Esophagus muscularis mucosa (tissue), 4 donors: ENCODE measurements at regions not wholly inside any gene's neighbourhood (a gene's known extent, or its start where the extent isn't known, plus 50 kb on each side); places are given as distances from the start of the nearest gene placed in this dataset.

Experiments
- DNase-seq: peaks from one replicate; pipeline ENCODE4 v3.0.0-alpha.2; 2017; ENCODE audit errors: extremely low spot score
- H3K27ac ChIP-seq, 4 donors: fragments of 200-600 bp; sonication (generic); replicated peaks in 1 of 4; 1 replicate in 3 of 4; 2 replicates in 1 of 4; pipeline ENCODE4 v1.5.1; 2016 to 2019; ENCODE audit warnings: mild to moderate bottlenecking in 1 of 4
- H3K27me3 ChIP-seq, 4 donors: fragments of 200-600 bp; sonication (generic); one replicate each; pipeline versions ENCODE4 v1.5.1 to v1.6.0; 2016 to 2019
- H3K36me3 ChIP-seq, 4 donors: fragments of 200-600 bp; sonication (generic); one replicate each; pipeline ENCODE4 v1.5.1; 2016 to 2019
- H3K4me1 ChIP-seq, 4 donors: fragments of 200-600 bp; sonication (generic); one replicate each; pipeline ENCODE4 v1.5.1; 2016 to 2019
- H3K4me3 ChIP-seq, 4 donors: fragments of 200-600 bp; sonication (generic); 1 replicate in 2 of 4; 2 replicates in 2 of 4; pipeline ENCODE4 v1.5.1; 2016 to 2019; ENCODE audit warnings: mild to moderate bottlenecking in 4 of 4, moderate library complexity in 1 of 4
- H3K9me3 ChIP-seq, 4 donors: fragments of 200-600 bp; sonication (generic); 1 replicate in 3 of 4; 2 replicates in 1 of 4; pipeline ENCODE4 v1.5.1; 2016 to 2019
- EP300 ChIP-seq: sonication (generic); formaldehyde crosslinking; IDR thresholded peaks from one replicate; pipeline ENCODE4 v1.6.1; 2017; ENCODE audit warnings: antibody characterized with exemption
- POLR2A ChIP-seq: fragments of 450-650 bp; IDR thresholded peaks from one replicate; pipeline ENCODE4 v1.6.1; 2017; ENCODE audit warnings: antibody characterized with exemption, moderate library complexity, mild to moderate bottlenecking, low read depth
- POLR2AphosphoS5 ChIP-seq, 2 donors: sonication (generic); formaldehyde crosslinking; IDR thresholded peaks; one replicate each; pipeline ENCODE4 v1.6.1; 2017; ENCODE audit warnings: antibody characterized with exemption in 2 of 2
- WGBS: methylation state at CpG from one replicate; pipeline ENCODE4 v1.1.5; 2018; 5-methylcytosine and 5-hydroxymethylcytosine counted together
- intact Hi-C: fragments of 100-400 bp; cut with DNase I; formaldehyde crosslinking; loops from one replicate; pipeline ENCODE4 v1.15.1; 2023
- TF ChIP-seq, protein P1 (sequence below), 3 experiments: fragments of 200-600 bp in 2 of 3; fragments of 450-650 bp in 1 of 3; sonication (generic) in 2 of 3; IDR thresholded peaks; one replicate each; pipeline ENCODE4 v1.5.1; 2017 to 2019; ENCODE audit warnings: antibody characterized with exemption in 3 of 3, mild to moderate bottlenecking in 2 of 3, moderate library complexity in 1 of 3

DNA sequence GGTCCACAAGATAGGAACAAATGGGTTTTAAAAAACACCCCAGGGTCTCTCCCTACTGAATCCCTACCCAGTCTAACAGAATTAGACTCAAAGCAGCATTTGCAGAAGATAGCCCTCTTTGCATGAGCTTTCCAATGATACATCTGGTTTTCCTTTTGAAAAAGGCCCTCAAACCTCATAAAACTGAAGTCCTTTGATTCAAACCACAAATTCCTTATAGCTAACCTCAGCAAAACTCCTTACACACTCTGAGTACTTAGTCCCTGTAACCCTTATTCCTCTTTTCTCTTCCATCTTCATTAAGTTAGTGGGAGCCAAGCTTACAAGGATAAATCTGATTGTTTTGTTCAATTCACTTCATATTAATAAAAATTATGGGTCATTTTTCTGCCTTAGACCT lies 90.5 kb upstream of the TNC start:
- no peaks in the 10 kb centered on the region for H3K36me3 ChIP-seq
- H3K27me3 ChIP-seq, result no peaks in the 10 kb centered on the region
- no peaks in the 10 kb centered on the region for H3K9me3 ChIP-seq
- intact Hi-C loops, result loop anchor here (5.0 kb wide), 1 partner anchor 51 kb away; no protein-coding TSS in a partner anchor
- H3K27ac ChIP-seq, result no peak overlapping the region
- H3K4me3 ChIP-seq, result no peak overlapping the region
- no peak for DNase-seq
- H3K4me1 ChIP-seq, result peaks cover 3 to 24% (median 21%) of the 10 kb centered on the region in 4 donors
- no peak for TF ChIP-seq EP300
- no peak for TF ChIP-seq POLR2A
- TF ChIP-seq POLR2AphosphoS5 (IDR thresholded peaks at IDR 0.05), result no peak
- TF ChIP-seq, protein P1, sequence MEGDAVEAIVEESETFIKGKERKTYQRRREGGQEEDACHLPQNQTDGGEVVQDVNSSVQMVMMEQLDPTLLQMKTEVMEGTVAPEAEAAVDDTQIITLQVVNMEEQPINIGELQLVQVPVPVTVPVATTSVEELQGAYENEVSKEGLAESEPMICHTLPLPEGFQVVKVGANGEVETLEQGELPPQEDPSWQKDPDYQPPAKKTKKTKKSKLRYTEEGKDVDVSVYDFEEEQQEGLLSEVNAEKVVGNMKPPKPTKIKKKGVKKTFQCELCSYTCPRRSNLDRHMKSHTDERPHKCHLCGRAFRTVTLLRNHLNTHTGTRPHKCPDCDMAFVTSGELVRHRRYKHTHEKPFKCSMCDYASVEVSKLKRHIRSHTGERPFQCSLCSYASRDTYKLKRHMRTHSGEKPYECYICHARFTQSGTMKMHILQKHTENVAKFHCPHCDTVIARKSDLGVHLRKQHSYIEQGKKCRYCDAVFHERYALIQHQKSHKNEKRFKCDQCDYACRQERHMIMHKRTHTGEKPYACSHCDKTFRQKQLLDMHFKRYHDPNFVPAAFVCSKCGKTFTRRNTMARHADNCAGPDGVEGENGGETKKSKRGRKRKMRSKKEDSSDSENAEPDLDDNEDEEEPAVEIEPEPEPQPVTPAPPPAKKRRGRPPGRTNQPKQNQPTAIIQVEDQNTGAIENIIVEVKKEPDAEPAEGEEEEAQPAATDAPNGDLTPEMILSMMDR (IDR thresholded peaks at IDR 0.05), result no peak

DNA sequence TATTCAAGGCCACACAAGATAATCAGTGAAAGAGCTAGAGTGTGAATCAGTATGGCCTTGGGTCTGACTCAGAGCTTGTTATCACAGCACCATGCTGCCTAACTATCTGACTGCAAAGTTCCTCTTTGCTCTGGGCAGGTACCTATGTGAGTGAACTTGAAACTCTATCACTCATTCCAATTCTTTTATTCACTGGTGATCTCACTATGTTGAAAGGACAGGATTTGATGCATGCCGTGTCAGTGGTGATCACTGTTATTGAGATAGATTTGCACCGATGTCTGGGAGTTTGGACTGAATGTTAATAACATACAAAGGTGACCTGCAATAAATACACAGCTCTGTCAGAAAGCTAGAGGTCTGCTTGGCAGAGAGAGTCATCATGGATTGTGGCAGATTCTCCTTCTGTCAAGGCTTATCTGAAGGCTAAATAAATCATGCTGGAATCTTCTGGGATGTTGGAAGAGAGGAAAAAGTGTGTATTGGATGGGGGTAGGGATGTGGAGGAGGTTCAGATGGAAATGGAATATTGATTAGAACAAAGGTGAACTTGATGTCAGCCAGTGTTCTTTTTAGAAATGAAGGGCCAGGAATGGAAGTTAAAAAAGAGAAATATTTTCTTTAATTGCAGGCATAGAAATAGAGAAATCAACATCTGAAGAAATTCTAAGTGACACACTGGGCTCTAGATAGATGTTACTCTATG lies 91.8 kb upstream of the TNC start:
- TF ChIP-seq EP300, result no peak
- no peak for TF ChIP-seq POLR2AphosphoS5 (IDR thresholded peaks at IDR 0.05)
- TF ChIP-seq, protein P1 (IDR thresholded peaks at IDR 0.05), result no peak
- TF ChIP-seq POLR2A, result no peak
- H3K4me1 ChIP-seq, result peaks cover 3 to 34% (median 28%) of the 10 kb centered on the region in 4 donors
- WGBS, result 51% methylated on average over 2 of the region's 2 CpGs

DNA sequence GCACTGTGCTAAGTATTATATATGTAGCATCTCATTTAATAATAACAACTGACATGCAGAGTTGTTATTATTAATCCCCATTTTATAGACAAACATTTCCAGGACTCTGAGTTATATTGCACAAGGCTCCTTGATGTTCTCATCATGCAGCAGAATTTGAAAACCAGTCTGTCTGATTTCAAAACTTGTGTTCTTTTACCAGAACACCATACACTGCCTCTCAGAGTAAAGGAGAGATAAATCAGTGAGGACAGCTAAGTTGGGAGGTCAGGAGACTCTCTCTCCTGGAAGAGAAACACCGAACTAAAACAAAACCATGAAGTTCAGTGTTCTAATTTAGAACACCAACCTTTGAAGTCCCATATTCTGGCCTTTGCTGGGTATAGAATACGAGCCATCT lies 92.7 kb upstream of the TNC start:
- 93% methylated on average over 2 of the region's 2 CpGs for WGBS
- no peak for DNase-seq
- H3K27me3 ChIP-seq, result no peaks in the 10 kb centered on the region
- H3K4me3 ChIP-seq, result no peak overlapping the region
- H3K9me3 ChIP-seq, result no peaks in the 10 kb centered on the region
- no peak overlapping the region for H3K27ac ChIP-seq
- no peaks in the 10 kb centered on the region for H3K36me3 ChIP-seq
- intact Hi-C loops, result no loop called here
- TF ChIP-seq, protein P1 (IDR thresholded peaks at IDR 0.05), result no peak
- TF ChIP-seq EP300, result no peak
- TF ChIP-seq POLR2AphosphoS5 (IDR thresholded peaks at IDR 0.05), result no peak
- no peak for TF ChIP-seq POLR2A
- H3K4me1 ChIP-seq, result peaks cover 3 to 34% (median 28%) of the 10 kb centered on the region in 4 donors

More for the DNA sequence above, 91.8 kb upstream of the TNC start:
- H3K4me3 ChIP-seq, result no peak overlapping the region
- H3K27me3 ChIP-seq, result no peaks in the 10 kb centered on the region
- no peak for DNase-seq
- H3K9me3 ChIP-seq, result no peaks in the 10 kb centered on the region
- intact Hi-C loops, result loop anchor here (5.0 kb wide), 1 partner anchor 52 kb away; no protein-coding TSS in a partner anchor
- no peaks in the 10 kb centered on the region for H3K36me3 ChIP-seq
- no peak overlapping the region for H3K27ac ChIP-seq

DNA sequence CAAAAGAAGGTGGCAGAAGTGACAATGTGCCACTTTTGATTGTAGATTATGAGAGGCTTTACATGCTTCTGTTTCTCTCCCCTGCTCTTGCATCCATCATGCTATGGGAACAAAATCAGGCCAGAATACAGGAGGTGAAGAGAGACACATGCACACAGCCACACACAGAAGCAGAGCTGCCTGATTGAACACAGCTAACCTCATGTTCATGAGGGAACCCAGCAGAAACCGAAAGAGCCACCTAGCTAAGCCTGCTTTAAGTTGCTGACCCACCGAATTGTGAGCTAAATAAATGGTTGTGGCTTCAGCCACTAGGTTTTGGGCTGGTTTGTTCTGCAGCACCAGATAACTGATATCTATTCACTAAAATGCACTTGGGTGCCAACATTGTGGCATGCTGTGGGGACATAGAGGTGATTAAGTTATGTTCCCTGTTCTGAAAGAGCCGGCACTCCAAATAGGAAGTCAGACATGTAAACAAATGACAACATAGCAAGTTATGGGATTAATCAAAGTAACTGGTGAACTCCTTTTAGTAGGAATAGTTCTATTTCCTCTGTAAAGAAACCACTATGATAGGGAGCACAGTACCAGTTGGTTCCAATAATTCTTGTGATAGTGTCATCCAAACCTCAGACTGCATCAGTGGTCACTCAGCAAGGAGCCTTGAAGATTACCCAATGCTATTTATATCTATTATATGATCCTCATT lies 93.6 kb upstream of the TNC start:
- Histone ChIP-seq H3K9me3 (no peaks in the 10 kb centered on the region), H3K27me3 (no peaks in the 10 kb centered on the region), H3K36me3 (no peaks in the 10 kb centered on the region), H3K4me3 (no peak overlapping the region), H3K27ac (no peak overlapping the region), H3K4me1 (peaks cover 3 to 34% (median 28%) of the 10 kb centered on the region in 4 donors)
- 59% methylated on average over 3 of the region's 3 CpGs for WGBS
- no peak for TF ChIP-seq EP300
- TF ChIP-seq POLR2A, result no peak
- TF ChIP-seq, protein P1 (IDR thresholded peaks at IDR 0.05), result no peak
- no peak for TF ChIP-seq POLR2AphosphoS5 (IDR thresholded peaks at IDR 0.05)
- DNase-seq, result no peak
- intact Hi-C loops, result no loop called here
